C4-2B (cell line): ENCODE measurements at regions not wholly inside any gene's neighbourhood (a gene's known extent, or its start where the extent isn't known, plus 50 kb on each side); places are given as distances from the start of the nearest gene placed in this dataset.

Experiments used
- ZFX ChIP-seq: fragments of 450-650 bp; IDR thresholded peaks from 2 replicates; pipeline ENCODE4 v1.6.1; 2017
- TF ChIP-seq, protein P1 (sequence below): fragments of 450-650 bp; conservative IDR thresholded peaks from 2 replicates; pipeline ENCODE4 v1.5.1; 2017; ENCODE audit warnings: mild to moderate bottlenecking

DNA sequence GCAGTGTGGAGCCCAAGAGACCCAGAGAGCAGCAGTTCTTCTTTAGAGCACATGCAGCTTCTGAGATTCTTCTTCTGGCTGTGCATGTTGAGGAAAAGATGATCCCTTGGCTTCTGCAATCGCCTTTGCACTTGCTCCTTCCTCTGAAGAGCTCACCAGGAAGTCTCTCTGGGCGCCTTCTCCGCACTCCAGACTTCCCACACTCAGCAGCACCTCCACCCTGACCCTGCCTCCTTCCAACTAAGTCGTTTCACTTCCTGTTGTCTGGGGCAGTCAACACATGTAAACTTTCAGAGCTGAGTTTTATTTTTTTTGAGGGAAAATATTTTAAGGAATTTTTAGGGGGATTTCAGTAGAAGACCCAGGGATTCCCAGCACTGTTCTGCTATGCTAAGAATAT, 73.4 kb upstream of the F3 start:
- TF ChIP-seq, protein P1, sequence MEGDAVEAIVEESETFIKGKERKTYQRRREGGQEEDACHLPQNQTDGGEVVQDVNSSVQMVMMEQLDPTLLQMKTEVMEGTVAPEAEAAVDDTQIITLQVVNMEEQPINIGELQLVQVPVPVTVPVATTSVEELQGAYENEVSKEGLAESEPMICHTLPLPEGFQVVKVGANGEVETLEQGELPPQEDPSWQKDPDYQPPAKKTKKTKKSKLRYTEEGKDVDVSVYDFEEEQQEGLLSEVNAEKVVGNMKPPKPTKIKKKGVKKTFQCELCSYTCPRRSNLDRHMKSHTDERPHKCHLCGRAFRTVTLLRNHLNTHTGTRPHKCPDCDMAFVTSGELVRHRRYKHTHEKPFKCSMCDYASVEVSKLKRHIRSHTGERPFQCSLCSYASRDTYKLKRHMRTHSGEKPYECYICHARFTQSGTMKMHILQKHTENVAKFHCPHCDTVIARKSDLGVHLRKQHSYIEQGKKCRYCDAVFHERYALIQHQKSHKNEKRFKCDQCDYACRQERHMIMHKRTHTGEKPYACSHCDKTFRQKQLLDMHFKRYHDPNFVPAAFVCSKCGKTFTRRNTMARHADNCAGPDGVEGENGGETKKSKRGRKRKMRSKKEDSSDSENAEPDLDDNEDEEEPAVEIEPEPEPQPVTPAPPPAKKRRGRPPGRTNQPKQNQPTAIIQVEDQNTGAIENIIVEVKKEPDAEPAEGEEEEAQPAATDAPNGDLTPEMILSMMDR: no peak
- TF ChIP-seq ZFX: no peak
